Vagina (tissue), 2 donors: ENCODE measurements at regions not wholly inside any gene's neighbourhood (a gene's known extent, or its start where the extent isn't known, plus 50 kb on each side); places are given as distances from the start of the nearest gene placed in this dataset.

Experiments
- DNase-seq, 2 donors: peaks; one replicate each; pipeline ENCODE4 v3.0.0-alpha.2; 2017; ENCODE audit errors: extremely low spot score in 2 of 2
- H3K27ac ChIP-seq: fragments of 200-600 bp; sonication (generic); one replicate; pipeline ENCODE4 v1.5.1; 2019
- H3K27me3 ChIP-seq: fragments of 200-600 bp; sonication (generic); one replicate; pipeline ENCODE4 v1.5.1; 2019
- H3K36me3 ChIP-seq, 2 donors: fragments of 200-600 bp; sonication (generic); one replicate each; pipeline ENCODE4 v1.5.1; 2017 to 2019
- H3K4me1 ChIP-seq: fragments of 200-600 bp; sonication (generic); one replicate; pipeline ENCODE4 v1.5.1; 2019
- H3K4me3 ChIP-seq, 2 donors: fragments of 200-600 bp; sonication (generic); 1 replicate in 1 of 2; 2 replicates in 1 of 2; pipeline ENCODE4 v1.5.1; 2016 to 2019
- H3K9me3 ChIP-seq: fragments of 200-600 bp; sonication (generic); one replicate; pipeline ENCODE4 v1.5.1; 2019
- POLR2A ChIP-seq, 2 donors: fragments of 450-650 bp; IDR thresholded peaks; one replicate each; pipeline ENCODE4 v1.6.1; 2017; ENCODE audit warnings: antibody characterized with exemption in 2 of 2, mild to moderate bottlenecking in 2 of 2, moderate library complexity in 2 of 2
- POLR2AphosphoS5 ChIP-seq, 2 donors: sonication (generic); formaldehyde crosslinking; IDR thresholded peaks; one replicate each; pipeline ENCODE4 v1.9.0; 2017; ENCODE audit warnings: antibody characterized with exemption in 2 of 2, mild to moderate bottlenecking in 2 of 2, low read depth in 1 of 2; ENCODE audit not compliant: insufficient read depth in 1 of 2
- intact Hi-C: fragments of 100-400 bp; cut with DNase I; formaldehyde crosslinking; loops from one replicate; pipeline ENCODE4 v1.15.1; 2023
- TF ChIP-seq, protein P1 (sequence below), 3 experiments: fragments of 450-650 bp in 2 of 3; fragments of 200-600 bp in 1 of 3; sonication (generic) in 1 of 3; IDR thresholded peaks; one replicate each; pipeline ENCODE4 v1.5.1; 2017 to 2019; ENCODE audit warnings: antibody characterized with exemption in 3 of 3, mild to moderate bottlenecking in 2 of 3, moderate library complexity in 2 of 3

DNA sequence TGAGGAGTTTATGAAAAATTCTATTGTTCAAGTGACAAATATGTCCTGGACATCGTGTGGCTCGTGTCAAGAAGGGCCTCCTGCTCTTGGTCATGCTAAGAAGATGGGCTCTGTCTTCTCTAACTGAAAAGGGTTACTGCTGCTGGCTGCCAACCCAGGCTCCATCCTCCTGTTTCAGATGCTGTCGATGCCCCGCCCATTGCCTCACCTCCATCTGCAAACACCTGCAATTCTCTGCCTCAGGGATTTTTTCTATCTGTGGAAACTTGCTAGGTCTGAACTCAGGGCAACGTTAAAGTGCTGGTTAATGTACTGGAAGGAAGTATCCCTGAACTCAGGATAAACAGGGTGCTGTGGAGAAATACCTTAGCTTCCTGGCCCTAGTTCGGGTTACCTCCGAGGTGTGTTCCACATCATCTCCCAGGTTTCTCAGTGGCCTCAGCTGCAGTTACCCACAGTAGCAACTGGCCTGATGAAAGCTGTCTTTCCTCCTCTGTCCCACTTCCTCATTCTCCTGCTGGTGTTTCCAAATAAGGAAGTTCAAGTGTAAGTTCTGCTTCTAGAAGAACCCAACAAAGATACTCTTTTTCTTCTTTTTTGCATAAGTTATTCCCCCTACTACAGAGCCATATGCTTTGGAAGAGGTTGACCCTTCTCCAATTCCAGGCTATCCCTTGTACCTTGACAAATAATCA lies 151.7 kb upstream of the SMIM23 start:
- Histone ChIP-seq H3K9me3 (no peaks in the 10 kb centered on the region), H3K27ac (no peak overlapping the region), H3K27me3 (no peaks in the 10 kb centered on the region), H3K4me1 (peaks cover 8% of the 10 kb centered on the region), H3K4me3 (no peak overlapping the region), H3K36me3 (no peaks in the 10 kb centered on the region)
- no peak for TF ChIP-seq POLR2AphosphoS5 (IDR thresholded peaks at IDR 0.05; ENCODE audit: insufficient read depth in 1 of 2, low read depth in 1 of 2)
- TF ChIP-seq POLR2A (IDR thresholded peaks at IDR 0.05): no peak
- TF ChIP-seq, protein P1, sequence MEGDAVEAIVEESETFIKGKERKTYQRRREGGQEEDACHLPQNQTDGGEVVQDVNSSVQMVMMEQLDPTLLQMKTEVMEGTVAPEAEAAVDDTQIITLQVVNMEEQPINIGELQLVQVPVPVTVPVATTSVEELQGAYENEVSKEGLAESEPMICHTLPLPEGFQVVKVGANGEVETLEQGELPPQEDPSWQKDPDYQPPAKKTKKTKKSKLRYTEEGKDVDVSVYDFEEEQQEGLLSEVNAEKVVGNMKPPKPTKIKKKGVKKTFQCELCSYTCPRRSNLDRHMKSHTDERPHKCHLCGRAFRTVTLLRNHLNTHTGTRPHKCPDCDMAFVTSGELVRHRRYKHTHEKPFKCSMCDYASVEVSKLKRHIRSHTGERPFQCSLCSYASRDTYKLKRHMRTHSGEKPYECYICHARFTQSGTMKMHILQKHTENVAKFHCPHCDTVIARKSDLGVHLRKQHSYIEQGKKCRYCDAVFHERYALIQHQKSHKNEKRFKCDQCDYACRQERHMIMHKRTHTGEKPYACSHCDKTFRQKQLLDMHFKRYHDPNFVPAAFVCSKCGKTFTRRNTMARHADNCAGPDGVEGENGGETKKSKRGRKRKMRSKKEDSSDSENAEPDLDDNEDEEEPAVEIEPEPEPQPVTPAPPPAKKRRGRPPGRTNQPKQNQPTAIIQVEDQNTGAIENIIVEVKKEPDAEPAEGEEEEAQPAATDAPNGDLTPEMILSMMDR (IDR thresholded peaks at IDR 0.05): no peak
- no peak for DNase-seq
- intact Hi-C loops: loop anchor here (10.0 kb wide), 1 partner anchor 149 kb away; no protein-coding TSS in a partner anchor

DNA sequence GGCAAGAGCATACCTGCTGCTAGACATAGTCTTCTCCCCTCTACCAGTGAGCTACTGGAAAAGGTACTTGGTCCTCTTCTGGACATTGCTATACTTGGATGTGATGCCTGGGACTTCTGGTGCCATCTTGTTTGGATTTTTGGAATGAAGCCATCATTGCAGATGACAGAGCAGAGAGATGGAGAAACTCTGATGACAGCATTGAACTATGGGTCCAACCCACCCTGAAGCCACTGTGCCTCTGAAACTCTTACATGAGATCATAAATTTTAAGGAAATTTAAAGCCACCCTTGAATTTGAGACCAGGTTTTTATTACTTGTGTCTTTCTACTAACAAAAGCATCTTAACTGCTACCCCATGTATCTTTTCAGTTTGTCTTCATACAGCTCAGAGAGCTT lies 151.1 kb upstream of the SMIM23 start:
- no peak for DNase-seq
- H3K27ac ChIP-seq: no peak overlapping the region
- no peaks in the 10 kb centered on the region for H3K36me3 ChIP-seq
- H3K4me1 ChIP-seq: peaks cover 8% of the 10 kb centered on the region
- H3K27me3 ChIP-seq: no peaks in the 10 kb centered on the region
- no peak for TF ChIP-seq POLR2AphosphoS5 (IDR thresholded peaks at IDR 0.05; ENCODE audit: insufficient read depth in 1 of 2, low read depth in 1 of 2)
- intact Hi-C loops: loop anchor here (10.0 kb wide), 1 partner anchor 150 kb away; no protein-coding TSS in a partner anchor
- no peaks in the 10 kb centered on the region for H3K9me3 ChIP-seq
- no peak overlapping the region for H3K4me3 ChIP-seq

DNA sequence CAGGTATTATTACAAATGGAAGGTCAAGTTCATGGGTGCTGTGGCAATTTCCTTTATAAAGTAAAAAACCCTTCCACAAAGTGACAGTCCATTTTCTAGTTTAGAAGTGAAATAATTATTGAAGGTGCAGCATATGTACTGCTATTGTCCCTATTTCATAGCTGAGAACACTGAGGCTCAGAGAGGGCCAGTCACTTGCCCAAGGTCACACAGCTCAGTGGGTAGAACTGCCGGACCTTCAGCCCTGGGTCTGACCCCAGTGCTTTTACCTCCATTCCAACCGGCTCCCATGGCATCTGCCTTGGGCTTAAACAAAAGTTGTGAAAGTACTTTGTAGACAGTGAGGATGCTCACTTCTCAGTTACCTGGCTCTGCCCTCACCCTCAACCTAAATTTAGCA lies 150.6 kb upstream of the SMIM23 start:
- Histone ChIP-seq H3K27me3 (no peaks in the 10 kb centered on the region), H3K9me3 (no peaks in the 10 kb centered on the region)
- intact Hi-C loops: loop anchor here (10.0 kb wide), 1 partner anchor 150 kb away; no protein-coding TSS in a partner anchor

DNA sequence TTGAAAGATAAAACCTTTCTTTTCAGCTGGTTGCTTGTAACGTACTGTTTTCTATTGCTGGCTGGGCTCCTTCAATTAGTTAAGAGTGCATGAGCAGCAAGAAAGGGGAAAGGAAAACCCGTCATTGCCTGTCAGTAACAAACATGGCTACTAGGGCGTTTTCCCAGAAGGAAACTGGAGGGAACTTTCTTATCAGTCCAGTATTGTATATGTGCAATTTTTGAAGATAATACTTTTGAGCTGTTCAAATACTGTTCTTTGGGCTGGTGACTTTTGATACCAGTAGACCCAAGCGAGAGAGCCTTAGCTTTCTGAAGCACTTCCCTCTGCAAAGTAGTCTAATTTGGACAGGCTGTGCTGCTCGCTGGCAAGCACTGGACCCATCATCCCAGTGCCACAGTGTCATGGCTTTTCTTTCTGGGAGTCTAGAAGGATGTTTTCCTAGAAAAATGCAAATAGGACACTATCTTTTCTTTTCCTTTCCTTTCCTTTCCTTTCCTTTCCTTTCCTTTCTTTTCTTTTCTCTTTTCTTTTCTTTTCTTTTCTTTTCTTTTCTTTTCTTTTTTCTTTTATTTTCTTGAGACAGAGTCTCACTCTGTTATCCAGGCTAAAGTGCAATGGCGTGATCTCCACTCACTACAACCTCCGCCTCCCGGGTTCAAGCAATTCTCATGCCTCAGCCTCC lies 149.9 kb upstream of the SMIM23 start:
- no peak for DNase-seq
- H3K27me3 ChIP-seq: no peaks in the 10 kb centered on the region
- no peak overlapping the region for H3K4me3 ChIP-seq
- no peaks in the 10 kb centered on the region for H3K36me3 ChIP-seq
- H3K27ac ChIP-seq: no peak overlapping the region
- no peaks in the 10 kb centered on the region for H3K4me1 ChIP-seq
- TF ChIP-seq POLR2AphosphoS5 (IDR thresholded peaks at IDR 0.05; ENCODE audit: insufficient read depth in 1 of 2, low read depth in 1 of 2) (no peak), POLR2A (IDR thresholded peaks at IDR 0.05) (no peak)
- TF ChIP-seq, protein P1 (IDR thresholded peaks at IDR 0.05): no peak
- no peaks in the 10 kb centered on the region for H3K9me3 ChIP-seq
- intact Hi-C loops: loop anchor here (10.0 kb wide), 1 partner anchor 151 kb away; no protein-coding TSS in a partner anchor

More for the DNA sequence above, 150.6 kb upstream of the SMIM23 start:
- no peak for DNase-seq
- no peak for TF ChIP-seq POLR2A (IDR thresholded peaks at IDR 0.05)
- no peak overlapping the region for H3K4me3 ChIP-seq
- no peaks in the 10 kb centered on the region for H3K36me3 ChIP-seq
- H3K27ac ChIP-seq: no peak overlapping the region
- peaks cover 3% of the 10 kb centered on the region for H3K4me1 ChIP-seq

DNA sequence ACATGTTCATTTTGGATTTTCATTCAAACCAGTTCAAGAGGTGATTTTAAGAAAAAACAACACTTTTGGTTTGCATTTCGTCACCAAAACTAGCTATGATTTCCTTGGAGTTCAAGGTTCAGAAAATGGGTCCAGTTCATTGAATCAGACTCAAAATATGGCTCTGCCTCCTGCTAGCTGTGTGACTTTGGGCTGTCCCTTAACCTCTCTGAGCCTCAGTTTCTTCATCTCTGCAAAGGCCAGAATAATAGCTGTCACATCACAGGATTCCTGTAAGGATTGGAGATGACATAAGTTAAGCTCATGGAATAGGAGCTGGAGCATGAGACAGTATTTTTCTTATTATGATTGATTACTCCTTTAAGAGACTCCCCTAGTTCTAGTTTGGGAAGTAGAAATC lies 147.8 kb upstream of the SMIM23 start:
- Histone ChIP-seq H3K9me3 (no peaks in the 10 kb centered on the region), H3K27ac (no peak overlapping the region), H3K4me1 (no peaks in the 10 kb centered on the region), H3K36me3 (no peaks in the 10 kb centered on the region), H3K27me3 (no peaks in the 10 kb centered on the region), H3K4me3 (no peak overlapping the region)
- intact Hi-C loops: loop anchor here (10.0 kb wide), 1 partner anchor 153 kb away; no protein-coding TSS in a partner anchor
- DNase-seq: no peak
- TF ChIP-seq, protein P1 (IDR thresholded peaks at IDR 0.05): no peak
- no peak for TF ChIP-seq POLR2A (IDR thresholded peaks at IDR 0.05)
- no peak for TF ChIP-seq POLR2AphosphoS5 (IDR thresholded peaks at IDR 0.05; ENCODE audit: insufficient read depth in 1 of 2, low read depth in 1 of 2)

DNA sequence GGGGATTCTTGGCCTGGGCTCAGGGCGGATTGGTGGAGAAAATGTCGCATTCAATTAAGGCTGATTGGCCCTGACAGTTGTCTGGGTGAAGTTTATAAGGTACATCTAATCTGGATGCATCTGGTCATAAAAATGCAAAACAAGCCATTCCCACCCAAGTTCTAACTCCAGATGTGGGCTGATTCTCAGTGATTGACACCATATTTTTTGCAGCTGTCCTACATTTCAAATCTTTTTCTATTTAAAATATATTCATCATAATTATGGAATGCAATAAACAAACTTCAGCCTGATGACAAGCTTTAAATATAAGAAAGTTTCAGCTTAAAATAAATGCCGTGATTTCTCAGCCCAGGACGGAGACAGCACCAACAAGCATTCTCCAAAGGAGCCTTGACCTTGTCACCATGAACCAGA lies 146.4 kb upstream of the SMIM23 start:
- H3K27ac ChIP-seq: no peak overlapping the region
- H3K36me3 ChIP-seq: no peaks in the 10 kb centered on the region
- H3K27me3 ChIP-seq: no peaks in the 10 kb centered on the region
- H3K4me1 ChIP-seq: no peaks in the 10 kb centered on the region
- DNase-seq: no peak
- no peak overlapping the region for H3K4me3 ChIP-seq
- intact Hi-C loops: loop anchor here (10.0 kb wide), 1 partner anchor 154 kb away; no protein-coding TSS in a partner anchor
- H3K9me3 ChIP-seq: no peaks in the 10 kb centered on the region
- TF ChIP-seq POLR2A (IDR thresholded peaks at IDR 0.05): no peak
- TF ChIP-seq, protein P1 (IDR thresholded peaks at IDR 0.05): no peak
- no peak for TF ChIP-seq POLR2AphosphoS5 (IDR thresholded peaks at IDR 0.05; ENCODE audit: insufficient read depth in 1 of 2, low read depth in 1 of 2)
